HCT116 (cell line): ENCODE measurements at regions not wholly inside any gene's neighbourhood (a gene's known extent, or its start where the extent isn't known, plus 50 kb on each side); places are given as distances from the start of the nearest gene placed in this dataset.

ENCODE experiments used
- ATAC-seq: fragments of 200-7000 bp; cut with Tn5 transposase; 2 replicates; pipeline ENCODE4 v1.9.1; 2020; ENCODE audit warnings: mild to moderate bottlenecking, moderate library complexity
- BruUV-seq: library from RNA; stranded (reverse); fragments of 400-500 nt; replicated peaks from 2 replicates; lab custom pipeline; 2021; lab: Mats Ljungman, UMichigan
- CTCF ChIA-PET: fragments of 300-600 bp; sonication (Branson Sonifier 250); formaldehyde crosslinking; loops from one replicate; lab custom pipeline; 2021; ENCODE audit warnings: antibody characterized with exemption; lab: Charles Lee
- POLR2A ChIA-PET: fragments of 300-600, 350-600 bp; sonication (Branson Sonifier 250); formaldehyde crosslinking; loops from one replicate; lab custom pipeline; 2021; ENCODE audit warnings: antibody characterized with exemption; lab: Charles Lee
- RAD21 ChIA-PET, 2 experiments: fragments of 300-600 bp; sonication (Branson Sonifier 250); formaldehyde crosslinking; loops; one replicate each; lab custom pipeline; 2023; ENCODE audit warnings: low total read pairs in 2 of 2; ENCODE audit not compliant: uncharacterized antibody in 2 of 2, unreplicated experiment in 2 of 2, low non-redundant PET in 1 of 2; lab: Charles Lee
- DNase-seq: peaks from one replicate; pipeline ENCODE4 v3.0.0-alpha.2; 2010; ENCODE audit warnings: low read depth, low spot score
- H2AFZ ChIP-seq: fragments of 200-600 bp; shearing (Covaris generic), sonication (generic); 2 replicates; pipeline ENCODE4 v1.6.1; 2017; ENCODE audit warnings: low read depth, mixed run types, mixed read lengths, antibody characterized with exemption, low read length; ENCODE audit not compliant: poor library complexity, severe bottlenecking
- H3K27ac ChIP-seq: 2 replicates; pipeline ENCODE4 v1.5.1; 2012; ENCODE audit warnings: low read depth, low read length
- H3K27me3 ChIP-seq: fragments of 200-600 bp; sonication (generic); 2 replicates; pipeline ENCODE4 v1.6.1; 2016; ENCODE audit warnings: mixed run types, low read length, mixed read lengths; ENCODE audit not compliant: insufficient read depth
- H3K36me3 ChIP-seq, 2 experiments: fragments of 200-500 bp in 1 of 2; fragments of 200-600 bp in 1 of 2; sonication (Bioruptor generic) in 1 of 2; sonication (generic) in 1 of 2; 2 replicates each; pipeline versions ENCODE4 v1.5.1 to v1.6.1; 2014 to 2016; ENCODE audit warnings: low read length in 2 of 2, inconsistent platforms in 1 of 2, mixed read lengths in 1 of 2, mixed run types in 1 of 2; ENCODE audit not compliant: insufficient read depth in 2 of 2, control insufficient read depth in 1 of 2
- H3K4me1 ChIP-seq, 2 experiments: fragments of 200-600 bp in 1 of 2; sonication (generic) in 1 of 2; 2 replicates each; pipeline versions ENCODE4 v1.5.1 to v1.6.1; 2012 to 2017; ENCODE audit warnings: low read length in 2 of 2, inconsistent platforms in 1 of 2, mild to moderate bottlenecking in 1 of 2, mixed read lengths in 1 of 2, mixed run types in 1 of 2, moderate library complexity in 1 of 2; ENCODE audit not compliant: insufficient read depth in 2 of 2, control insufficient read depth in 1 of 2
- H3K4me2 ChIP-seq: fragments of 200-600 bp; sonication (generic); 2 replicates; pipeline ENCODE4 v1.6.1; 2017; ENCODE audit warnings: mixed run types, low read length, mixed read lengths
- H3K4me3 ChIP-seq, 2 experiments: fragments of 200-600 bp in 1 of 2; sonication (generic) in 1 of 2; replicated peaks in 1 of 2; 2 replicates each; pipeline ENCODE4 v1.5.1; 2011 to 2016; ENCODE audit warnings: low read length in 2 of 2, control low read depth in 1 of 2, low read depth in 1 of 2, mild to moderate bottlenecking in 1 of 2, mixed read lengths in 1 of 2, mixed run types in 1 of 2
- H3K79me2 ChIP-seq: fragments of 200-600 bp; sonication (generic); 2 replicates; pipeline ENCODE4 v1.6.1; 2017; ENCODE audit warnings: mild to moderate bottlenecking, mixed run types, low read length, moderate library complexity, mixed read lengths; ENCODE audit not compliant: insufficient read depth
- H3K9ac ChIP-seq: fragments of 200-600 bp; sonication (generic); 2 replicates; pipeline ENCODE4 v1.6.1; 2016; ENCODE audit warnings: low read length, mixed read lengths
- H3K9me2 ChIP-seq: fragments of 200-600 bp; sonication (generic), shearing (Covaris generic); 2 replicates; pipeline ENCODE4 v1.6.1; 2017; ENCODE audit warnings: mixed run types, mild to moderate bottlenecking, moderate library complexity; ENCODE audit not compliant: insufficient read depth
- H3K9me3 ChIP-seq, 2 experiments: fragments of 200-500 bp in 1 of 2; fragments of 200-600 bp in 1 of 2; sonication (Bioruptor generic) in 1 of 2; sonication (generic) in 1 of 2; 2 replicates each; pipeline ENCODE4 v1.6.1; 2014 to 2017; ENCODE audit warnings: low read length in 2 of 2, mixed read lengths in 2 of 2, inconsistent platforms in 1 of 2, low read depth in 1 of 2, mild to moderate bottlenecking in 1 of 2, mixed run types in 1 of 2, moderate library complexity in 1 of 2; ENCODE audit not compliant: control insufficient read depth in 1 of 2, insufficient read depth in 1 of 2
- H4K20me1 ChIP-seq: fragments of 200-600 bp; sonication (generic), shearing (Covaris generic); 2 replicates; pipeline ENCODE4 v1.6.1; 2017; ENCODE audit warnings: mixed run types, mild to moderate bottlenecking, moderate library complexity; ENCODE audit not compliant: insufficient read depth
- CBX3 ChIP-seq: IDR thresholded peaks from 2 replicates; pipeline ENCODE4 v1.6.1; 2012; ENCODE audit warnings: low read depth
- CEBPB ChIP-seq: IDR thresholded peaks from 2 replicates; pipeline ENCODE4 v1.6.1; 2012; ENCODE audit warnings: low read depth
- EGR1 ChIP-seq: IDR thresholded peaks from 2 replicates; pipeline ENCODE4 v1.6.1; 2012; ENCODE audit warnings: low read depth
- FOSL1 ChIP-seq: IDR thresholded peaks from 2 replicates; pipeline ENCODE4 v1.6.1; 2012; ENCODE audit warnings: low read depth
- JUND ChIP-seq: IDR thresholded peaks from 2 replicates; pipeline ENCODE4 v1.6.1; 2012
- POLR2A ChIP-seq: IDR thresholded peaks from 2 replicates; pipeline ENCODE4 v1.7.0; 2011; ENCODE audit warnings: borderline replicate concordance; ENCODE audit not compliant: insufficient read depth, insufficient read length; ENCODE audit errors: extremely low read depth
- POLR2AphosphoS5 ChIP-seq: IDR thresholded peaks from 2 replicates; pipeline ENCODE4 v1.6.1; 2011; ENCODE audit warnings: mild to moderate bottlenecking, low read depth, low read length, moderate library complexity
- SIN3A ChIP-seq: IDR thresholded peaks from 2 replicates; pipeline ENCODE4 v1.6.1; 2012; ENCODE audit warnings: low read depth
- SP1 ChIP-seq: IDR thresholded peaks from 2 replicates; pipeline ENCODE4 v1.6.1; 2012; ENCODE audit warnings: low read depth
- SRF ChIP-seq: IDR thresholded peaks from 2 replicates; pipeline ENCODE4 v1.6.1; 2012; ENCODE audit warnings: low read depth
- TCF7L2 ChIP-seq: IDR thresholded peaks from 2 replicates; pipeline ENCODE4 v1.7.0; 2011; ENCODE audit warnings: borderline replicate concordance, inconsistent platforms; ENCODE audit not compliant: insufficient read depth, insufficient read length; ENCODE audit errors: extremely low read depth
- ZBTB33 ChIP-seq: IDR thresholded peaks from 2 replicates; pipeline ENCODE4 v1.6.1; 2011; ENCODE audit warnings: mild to moderate bottlenecking, low read length, moderate library complexity; ENCODE audit not compliant: insufficient replicate concordance; ENCODE audit errors: extremely low read depth
- ZFX ChIP-seq: fragments of 450-650 bp; IDR thresholded peaks from 2 replicates; pipeline ENCODE4 v1.6.1; 2017
- intact Hi-C: fragments of 100-400 bp; cut with micrococcal nuclease; formaldehyde crosslinking; loops from 2 replicates; pipeline ENCODE4 v1.10.0; 2022
- TF ChIP-seq, protein P1 (sequence below): IDR thresholded peaks from 2 replicates; pipeline ENCODE4 v1.6.1; 2012
- TF ChIP-seq, protein P2 (sequence below), 3 experiments: fragments of 200-600 bp in 1 of 3; sonication (generic) in 1 of 3; IDR thresholded peaks in 2 of 3; conservative IDR thresholded peaks in 1 of 3; 2 replicates each; pipeline ENCODE4 v1.5.1; 2012 to 2017; ENCODE audit warnings: low read depth in 2 of 3, low read length in 2 of 3, antibody characterized with exemption in 1 of 3, borderline replicate concordance in 1 of 3, control low read depth in 1 of 3, mild to moderate bottlenecking in 1 of 3, mixed read lengths in 1 of 3, mixed run types in 1 of 3, moderate library complexity in 1 of 3; ENCODE audit not compliant: insufficient read depth in 1 of 3
- TF ChIP-seq, protein P3 (sequence below): IDR thresholded peaks from 2 replicates; pipeline ENCODE4 v1.6.1; 2012; ENCODE audit warnings: low read depth
- TF ChIP-seq, protein P4 (sequence below): IDR thresholded peaks from 2 replicates; pipeline ENCODE4 v1.6.1; 2012

- ATAC-seq = no peak
- CTCF ChIA-PET = no interaction called here
- H3K27me3 ChIP-seq = no peaks in the 10 kb centered on the region
- no peak for DNase-seq
- no peaks in the 10 kb centered on the region for H3K36me3 ChIP-seq
- H3K4me3 ChIP-seq = no peak overlapping the region
- H3K9me3 ChIP-seq = no peaks in the 10 kb centered on the region
- TF ChIP-seq ZBTB33 (no peak), EGR1 (no peak), POLR2AphosphoS5 (no peak), SRF (no peak), TCF7L2 (no peak), ZFX (no peak), SIN3A (no peak), FOSL1 (no peak), CBX3 (no peak), POLR2A (no peak), SP1 (no peak), CEBPB (no peak), JUND (no peak)
- TF ChIP-seq, protein P1, sequence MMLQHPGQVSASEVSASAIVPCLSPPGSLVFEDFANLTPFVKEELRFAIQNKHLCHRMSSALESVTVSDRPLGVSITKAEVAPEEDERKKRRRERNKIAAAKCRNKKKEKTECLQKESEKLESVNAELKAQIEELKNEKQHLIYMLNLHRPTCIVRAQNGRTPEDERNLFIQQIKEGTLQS = no peak
- TF ChIP-seq, protein P2, sequence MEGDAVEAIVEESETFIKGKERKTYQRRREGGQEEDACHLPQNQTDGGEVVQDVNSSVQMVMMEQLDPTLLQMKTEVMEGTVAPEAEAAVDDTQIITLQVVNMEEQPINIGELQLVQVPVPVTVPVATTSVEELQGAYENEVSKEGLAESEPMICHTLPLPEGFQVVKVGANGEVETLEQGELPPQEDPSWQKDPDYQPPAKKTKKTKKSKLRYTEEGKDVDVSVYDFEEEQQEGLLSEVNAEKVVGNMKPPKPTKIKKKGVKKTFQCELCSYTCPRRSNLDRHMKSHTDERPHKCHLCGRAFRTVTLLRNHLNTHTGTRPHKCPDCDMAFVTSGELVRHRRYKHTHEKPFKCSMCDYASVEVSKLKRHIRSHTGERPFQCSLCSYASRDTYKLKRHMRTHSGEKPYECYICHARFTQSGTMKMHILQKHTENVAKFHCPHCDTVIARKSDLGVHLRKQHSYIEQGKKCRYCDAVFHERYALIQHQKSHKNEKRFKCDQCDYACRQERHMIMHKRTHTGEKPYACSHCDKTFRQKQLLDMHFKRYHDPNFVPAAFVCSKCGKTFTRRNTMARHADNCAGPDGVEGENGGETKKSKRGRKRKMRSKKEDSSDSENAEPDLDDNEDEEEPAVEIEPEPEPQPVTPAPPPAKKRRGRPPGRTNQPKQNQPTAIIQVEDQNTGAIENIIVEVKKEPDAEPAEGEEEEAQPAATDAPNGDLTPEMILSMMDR (IDR thresholded peaks at IDR 0.05 in 2 of 3, conservative IDR thresholded peaks at IDR 0.05 in 1 of 3; ENCODE audit: borderline replicate concordance in 1 of 3, insufficient read depth in 1 of 3, low read depth in 2 of 3, low read length in 2 of 3) = no peak
- TF ChIP-seq, protein P3, sequence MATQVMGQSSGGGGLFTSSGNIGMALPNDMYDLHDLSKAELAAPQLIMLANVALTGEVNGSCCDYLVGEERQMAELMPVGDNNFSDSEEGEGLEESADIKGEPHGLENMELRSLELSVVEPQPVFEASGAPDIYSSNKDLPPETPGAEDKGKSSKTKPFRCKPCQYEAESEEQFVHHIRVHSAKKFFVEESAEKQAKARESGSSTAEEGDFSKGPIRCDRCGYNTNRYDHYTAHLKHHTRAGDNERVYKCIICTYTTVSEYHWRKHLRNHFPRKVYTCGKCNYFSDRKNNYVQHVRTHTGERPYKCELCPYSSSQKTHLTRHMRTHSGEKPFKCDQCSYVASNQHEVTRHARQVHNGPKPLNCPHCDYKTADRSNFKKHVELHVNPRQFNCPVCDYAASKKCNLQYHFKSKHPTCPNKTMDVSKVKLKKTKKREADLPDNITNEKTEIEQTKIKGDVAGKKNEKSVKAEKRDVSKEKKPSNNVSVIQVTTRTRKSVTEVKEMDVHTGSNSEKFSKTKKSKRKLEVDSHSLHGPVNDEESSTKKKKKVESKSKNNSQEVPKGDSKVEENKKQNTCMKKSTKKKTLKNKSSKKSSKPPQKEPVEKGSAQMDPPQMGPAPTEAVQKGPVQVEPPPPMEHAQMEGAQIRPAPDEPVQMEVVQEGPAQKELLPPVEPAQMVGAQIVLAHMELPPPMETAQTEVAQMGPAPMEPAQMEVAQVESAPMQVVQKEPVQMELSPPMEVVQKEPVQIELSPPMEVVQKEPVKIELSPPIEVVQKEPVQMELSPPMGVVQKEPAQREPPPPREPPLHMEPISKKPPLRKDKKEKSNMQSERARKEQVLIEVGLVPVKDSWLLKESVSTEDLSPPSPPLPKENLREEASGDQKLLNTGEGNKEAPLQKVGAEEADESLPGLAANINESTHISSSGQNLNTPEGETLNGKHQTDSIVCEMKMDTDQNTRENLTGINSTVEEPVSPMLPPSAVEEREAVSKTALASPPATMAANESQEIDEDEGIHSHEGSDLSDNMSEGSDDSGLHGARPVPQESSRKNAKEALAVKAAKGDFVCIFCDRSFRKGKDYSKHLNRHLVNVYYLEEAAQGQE = no peak
- TF ChIP-seq, protein P4, sequence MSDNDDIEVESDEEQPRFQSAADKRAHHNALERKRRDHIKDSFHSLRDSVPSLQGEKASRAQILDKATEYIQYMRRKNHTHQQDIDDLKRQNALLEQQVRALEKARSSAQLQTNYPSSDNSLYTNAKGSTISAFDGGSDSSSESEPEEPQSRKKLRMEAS = no peak
- TF ChIP-seq, all 23 proteins: peak for 0
- Histone ChIP-seq H3K9me2 (no peaks in the 10 kb centered on the region), H3K79me2 (no peaks in the 10 kb centered on the region), H3K27ac (no peak overlapping the region), H2AFZ (no peak overlapping the region), H3K4me1 (peaks cover 19 to 45% of the 10 kb centered on the region in 2 experiments), H3K9ac (no peak overlapping the region), H3K4me2 (no peak overlapping the region), H4K20me1 (no peaks in the 10 kb centered on the region)
- ChIA-PET POLR2A (no interaction called here), RAD21 (no interaction called here)
- BruUV-seq = no TSS peak
- intact Hi-C loops = no loop called here
Observed at GRCh38 chr17:37820995-37821713, 76.3 kb upstream of the HNF1B start.
